Fibroblast of mammary gland (primary cell): ENCODE measurements at regions not wholly inside any gene's neighbourhood (a gene's known extent, or its start where the extent isn't known, plus 50 kb on each side); places are given as distances from the start of the nearest gene placed in this dataset.
"Not testable (repeated sequence)": the region's sequence is repeated elsewhere in the genome, so short reads cannot be mapped to it uniquely, and the experiment has no call there.

Source experiments
- DNase-seq: peaks from one replicate; pipeline ENCODE4 v3.0.0-alpha.2; 2010; ENCODE audit warnings: low read depth
- H3K4me3 ChIP-seq: 2 replicates; pipeline ENCODE4 v1.5.1; 2011; ENCODE audit warnings: low read depth, mild to moderate bottlenecking, low read length, moderate library complexity; ENCODE audit not compliant: control insufficient read depth
- TF ChIP-seq, protein P1 (sequence below): conservative IDR thresholded peaks from 2 replicates; pipeline ENCODE4 v1.5.1; 2011; ENCODE audit warnings: low read depth, low read length, inconsistent platforms; ENCODE audit not compliant: control insufficient read depth, insufficient read depth

DNA sequence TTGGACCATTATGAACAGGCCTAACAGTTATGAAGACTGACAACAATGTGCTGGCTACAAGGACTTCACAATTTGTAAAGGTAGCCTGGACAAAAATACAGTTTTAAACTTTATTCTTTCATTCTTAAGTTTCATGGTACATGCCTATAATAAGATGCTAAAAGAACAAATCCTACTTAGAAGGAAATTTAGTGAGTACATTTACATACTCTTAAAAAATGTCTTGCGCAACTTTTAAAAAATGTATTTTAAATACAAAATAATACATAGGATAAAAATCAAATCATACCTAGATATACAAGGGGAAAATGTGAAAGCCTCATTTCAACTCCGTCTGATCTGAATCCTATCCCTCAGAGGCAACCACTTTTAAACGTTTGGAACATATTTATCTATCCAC is 200.7 kb upstream of the SPIN4 start:
- DNase-seq = no peak
- no peak overlapping the region for H3K4me3 ChIP-seq
- TF ChIP-seq, protein P1, sequence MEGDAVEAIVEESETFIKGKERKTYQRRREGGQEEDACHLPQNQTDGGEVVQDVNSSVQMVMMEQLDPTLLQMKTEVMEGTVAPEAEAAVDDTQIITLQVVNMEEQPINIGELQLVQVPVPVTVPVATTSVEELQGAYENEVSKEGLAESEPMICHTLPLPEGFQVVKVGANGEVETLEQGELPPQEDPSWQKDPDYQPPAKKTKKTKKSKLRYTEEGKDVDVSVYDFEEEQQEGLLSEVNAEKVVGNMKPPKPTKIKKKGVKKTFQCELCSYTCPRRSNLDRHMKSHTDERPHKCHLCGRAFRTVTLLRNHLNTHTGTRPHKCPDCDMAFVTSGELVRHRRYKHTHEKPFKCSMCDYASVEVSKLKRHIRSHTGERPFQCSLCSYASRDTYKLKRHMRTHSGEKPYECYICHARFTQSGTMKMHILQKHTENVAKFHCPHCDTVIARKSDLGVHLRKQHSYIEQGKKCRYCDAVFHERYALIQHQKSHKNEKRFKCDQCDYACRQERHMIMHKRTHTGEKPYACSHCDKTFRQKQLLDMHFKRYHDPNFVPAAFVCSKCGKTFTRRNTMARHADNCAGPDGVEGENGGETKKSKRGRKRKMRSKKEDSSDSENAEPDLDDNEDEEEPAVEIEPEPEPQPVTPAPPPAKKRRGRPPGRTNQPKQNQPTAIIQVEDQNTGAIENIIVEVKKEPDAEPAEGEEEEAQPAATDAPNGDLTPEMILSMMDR = no peak

DNA sequence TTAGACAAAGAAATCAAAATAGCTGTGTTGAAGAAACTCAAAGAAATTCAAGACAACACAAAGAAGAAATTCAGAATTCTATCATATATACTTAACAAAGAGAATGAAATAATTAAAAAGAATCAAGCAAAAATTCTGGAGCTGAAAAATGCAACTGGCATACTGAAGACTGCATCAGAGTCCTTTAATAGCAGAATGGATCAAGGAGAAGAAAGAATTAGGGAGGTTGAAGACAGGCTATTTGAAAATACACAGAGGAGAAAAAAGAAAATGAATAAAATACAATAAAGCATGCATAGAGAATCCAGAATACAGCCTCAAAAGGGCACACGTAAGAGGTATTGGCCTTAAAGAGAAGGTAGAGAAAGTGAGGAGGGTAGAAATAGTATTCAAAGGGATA is 179.5 kb upstream of the SPIN4 start:
- TF ChIP-seq, protein P1 = no peak
- DNase-seq = no peak
- no peak overlapping the region for H3K4me3 ChIP-seq

DNA sequence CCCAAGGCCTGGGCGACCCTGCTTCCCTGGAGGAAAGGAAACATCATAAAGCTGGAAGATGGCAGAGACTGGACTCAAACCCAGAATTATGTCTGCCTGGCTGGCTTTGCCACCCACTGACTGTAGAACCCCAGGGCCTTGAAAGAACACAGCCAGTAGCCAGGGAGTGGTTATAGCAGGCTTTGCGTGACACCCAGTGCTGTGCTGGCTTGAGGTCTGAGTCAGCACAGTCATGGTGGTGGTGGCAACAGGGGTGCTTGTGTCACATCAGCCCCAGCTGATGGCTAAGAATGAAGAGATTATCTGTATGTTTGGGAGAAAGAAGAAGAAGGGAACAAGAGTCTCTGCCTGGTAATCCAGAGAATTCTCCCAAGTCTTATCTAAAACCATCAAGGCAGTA is 178.8 kb upstream of the SPIN4 start:
- no peak for DNase-seq
- no peak overlapping the region for H3K4me3 ChIP-seq
- TF ChIP-seq, protein P1 = no peak

DNA sequence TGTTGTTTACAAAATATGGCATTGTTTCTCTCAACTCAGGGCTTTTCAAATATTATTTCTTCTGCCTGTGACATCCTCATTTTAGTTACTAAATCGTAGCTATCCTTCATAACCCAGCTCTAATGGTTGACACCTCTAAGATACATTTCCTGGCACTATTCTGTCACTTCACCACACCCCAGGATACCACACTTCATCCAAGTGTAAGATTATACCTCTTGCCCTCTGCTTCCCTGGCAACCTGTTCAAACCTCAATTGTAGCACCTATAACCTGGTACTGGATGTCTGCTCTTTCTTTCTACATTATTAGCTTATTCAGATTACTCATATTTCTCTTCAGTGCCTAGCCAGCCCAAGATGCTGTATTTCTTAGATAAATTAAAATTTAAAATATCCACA is 175.7 kb upstream of the SPIN4 start:
- TF ChIP-seq, protein P1 = no peak
- DNase-seq = no peak
- H3K4me3 ChIP-seq = no peak overlapping the region

DNA sequence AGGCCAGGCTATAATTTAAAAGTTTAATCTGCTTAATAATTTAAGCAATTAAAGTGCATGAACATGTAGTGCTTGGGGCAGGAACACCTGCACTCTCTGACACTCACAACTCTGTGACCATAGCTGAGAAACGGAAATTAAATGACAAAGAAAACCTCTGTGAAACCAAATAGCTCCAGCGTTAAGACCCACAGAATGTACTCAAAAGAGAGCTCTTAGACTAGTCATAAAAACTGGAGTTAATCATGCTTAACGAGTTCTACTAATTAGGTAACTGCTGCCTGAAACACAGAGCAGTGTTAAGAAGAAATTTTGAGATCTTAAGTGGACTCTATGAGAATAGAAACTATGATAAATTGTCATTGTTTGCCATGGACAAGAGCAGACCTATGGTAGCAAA is 174.4 kb upstream of the SPIN4 start:
- DNase-seq = no peak
- TF ChIP-seq, protein P1 = no peak

DNA sequence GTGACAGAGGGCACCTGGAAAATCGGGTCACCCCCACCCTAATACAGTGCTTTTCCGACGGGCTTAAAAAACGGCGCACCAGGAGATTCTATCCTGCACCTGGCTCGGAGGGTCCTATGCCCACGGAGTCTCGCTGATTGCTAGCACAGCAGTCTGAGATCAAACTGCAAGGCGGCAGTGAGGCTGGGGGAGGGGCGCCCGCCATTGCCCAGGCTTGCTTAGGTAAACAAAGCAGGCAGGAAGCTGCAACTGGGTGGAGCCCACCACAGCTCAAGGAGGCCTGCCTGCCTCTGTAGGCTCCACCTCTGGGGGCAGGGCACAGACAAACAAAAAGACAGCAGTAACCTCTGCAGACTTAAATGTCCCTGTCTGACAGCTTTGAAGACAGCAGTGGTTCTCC is 168.2 kb upstream of the SPIN4 start:
- not testable (repeated sequence) for DNase-seq

More for the DNA sequence above, 174.4 kb upstream of the SPIN4 start:
- H3K4me3 ChIP-seq = no peak overlapping the region

DNA sequence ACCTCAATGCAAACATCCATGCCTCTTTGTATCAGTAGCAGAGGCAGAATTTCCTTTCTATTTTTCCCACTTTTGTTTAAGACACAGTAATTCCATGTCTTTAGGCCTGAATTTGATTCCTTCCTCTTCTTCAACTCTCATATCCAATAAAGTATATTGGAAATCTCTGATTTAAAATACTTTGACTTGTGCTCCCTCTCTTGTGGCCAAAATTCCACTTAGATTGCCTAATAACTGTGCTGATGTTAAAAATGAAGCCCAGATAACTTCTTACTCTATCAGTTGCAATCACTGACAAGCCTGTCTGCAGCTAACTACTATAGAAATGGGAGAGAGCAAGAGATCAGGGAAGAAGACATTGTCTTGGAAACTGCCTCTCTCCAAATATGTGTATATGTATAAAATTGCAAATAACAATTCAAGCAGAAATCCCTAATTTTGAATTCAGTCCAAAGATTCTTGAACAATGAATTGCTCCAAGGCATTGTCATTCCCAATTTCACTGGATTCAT is 163.5 kb upstream of the SPIN4 start:
- no peak for DNase-seq
- TF ChIP-seq, protein P1 = no peak
- H3K4me3 ChIP-seq = no peak overlapping the region

More for the DNA sequence above, 168.2 kb upstream of the SPIN4 start:
- H3K4me3 ChIP-seq = not testable (repeated sequence)
